Ascending aorta (tissue), 2 donors: ENCODE measurements at regions not wholly inside any gene's neighbourhood (a gene's known extent, or its start where the extent isn't known, plus 50 kb on each side); places are given as distances from the start of the nearest gene placed in this dataset.

ENCODE experiments used
- DNase-seq, 2 donors: peaks; one replicate each; pipeline ENCODE4 v3.0.0-alpha.2; 2019; ENCODE audit warnings: low spot score in 2 of 2
- H3K27ac ChIP-seq, 2 donors: fragments of 200-600 bp; sonication (generic); one replicate each; pipeline ENCODE4 v1.5.1; 2016 to 2017; ENCODE audit warnings: mild to moderate bottlenecking in 1 of 2
- H3K27me3 ChIP-seq: fragments of 200-600 bp; sonication (generic); one replicate; pipeline ENCODE4 v1.5.1; 2017
- H3K36me3 ChIP-seq, 2 donors: fragments of 200-600 bp; sonication (generic); one replicate each; pipeline ENCODE4 v1.5.1; 2016
- H3K4me1 ChIP-seq, 2 donors: fragments of 200-600 bp; sonication (generic); one replicate each; pipeline ENCODE4 v1.5.1; 2016 to 2017; ENCODE audit warnings: mild to moderate bottlenecking in 1 of 2
- H3K4me3 ChIP-seq, 2 donors: fragments of 200-600 bp; sonication (generic); one replicate each; pipeline ENCODE4 v1.5.1; 2016 to 2017; ENCODE audit warnings: mild to moderate bottlenecking in 1 of 2
- H3K9me3 ChIP-seq, 2 donors: fragments of 200-600 bp; sonication (generic); one replicate each; pipeline ENCODE4 v1.5.1; 2016
- intact Hi-C: fragments of 100-400 bp; cut with DNase I; formaldehyde crosslinking; loops from one replicate; pipeline ENCODE4 v1.15.1; 2023
- TF ChIP-seq, protein P1 (sequence below), 3 experiments: fragments of 200-600 bp in 2 of 3; fragments of 450-650 bp in 1 of 3; sonication (generic) in 2 of 3; IDR thresholded peaks; one replicate each; pipeline ENCODE4 v1.5.1; 2016 to 2019; ENCODE audit warnings: antibody characterized with exemption in 3 of 3, mild to moderate bottlenecking in 1 of 3, moderate library complexity in 1 of 3

DNA sequence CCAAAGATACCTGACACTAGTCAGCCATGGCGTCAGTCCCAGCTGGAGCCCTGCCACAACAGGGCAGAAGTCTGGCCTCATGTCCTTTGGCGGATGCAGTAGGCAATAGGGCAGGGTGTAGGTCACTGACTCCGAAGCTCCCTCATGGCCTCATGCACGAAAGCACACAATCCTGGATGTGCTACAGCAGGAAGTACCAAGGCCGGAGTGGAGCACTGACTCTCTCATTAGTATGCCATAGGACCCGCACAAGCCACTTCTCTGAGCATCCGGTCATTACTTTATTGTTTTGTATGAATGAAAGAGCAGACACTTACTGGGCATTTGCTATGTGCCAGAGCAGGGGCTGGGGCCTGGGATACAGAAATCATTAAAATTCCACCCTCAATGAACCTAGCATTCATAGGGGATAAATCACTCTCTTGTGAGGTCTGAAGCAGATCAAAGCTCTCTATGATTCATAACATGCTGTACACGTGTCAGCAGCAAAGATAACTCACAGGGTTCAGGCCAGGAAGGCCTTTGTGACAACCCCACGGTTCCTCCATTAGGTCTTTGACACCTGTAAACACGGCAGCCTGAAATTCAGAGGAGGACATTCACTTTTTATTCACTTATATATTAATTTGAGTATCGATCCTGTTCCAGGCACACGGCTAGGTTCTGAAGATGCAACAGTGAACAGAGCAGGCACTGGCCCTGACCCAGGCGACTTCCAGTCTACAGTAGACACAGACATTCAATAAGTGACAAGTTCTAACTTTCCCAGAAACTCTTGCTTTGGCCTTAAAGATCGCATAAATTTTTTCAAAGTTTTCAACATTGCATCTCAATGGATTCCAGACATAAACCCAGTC, 357.9 kb upstream of the USP24 start:
- TF ChIP-seq, protein P1, sequence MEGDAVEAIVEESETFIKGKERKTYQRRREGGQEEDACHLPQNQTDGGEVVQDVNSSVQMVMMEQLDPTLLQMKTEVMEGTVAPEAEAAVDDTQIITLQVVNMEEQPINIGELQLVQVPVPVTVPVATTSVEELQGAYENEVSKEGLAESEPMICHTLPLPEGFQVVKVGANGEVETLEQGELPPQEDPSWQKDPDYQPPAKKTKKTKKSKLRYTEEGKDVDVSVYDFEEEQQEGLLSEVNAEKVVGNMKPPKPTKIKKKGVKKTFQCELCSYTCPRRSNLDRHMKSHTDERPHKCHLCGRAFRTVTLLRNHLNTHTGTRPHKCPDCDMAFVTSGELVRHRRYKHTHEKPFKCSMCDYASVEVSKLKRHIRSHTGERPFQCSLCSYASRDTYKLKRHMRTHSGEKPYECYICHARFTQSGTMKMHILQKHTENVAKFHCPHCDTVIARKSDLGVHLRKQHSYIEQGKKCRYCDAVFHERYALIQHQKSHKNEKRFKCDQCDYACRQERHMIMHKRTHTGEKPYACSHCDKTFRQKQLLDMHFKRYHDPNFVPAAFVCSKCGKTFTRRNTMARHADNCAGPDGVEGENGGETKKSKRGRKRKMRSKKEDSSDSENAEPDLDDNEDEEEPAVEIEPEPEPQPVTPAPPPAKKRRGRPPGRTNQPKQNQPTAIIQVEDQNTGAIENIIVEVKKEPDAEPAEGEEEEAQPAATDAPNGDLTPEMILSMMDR (IDR thresholded peaks at IDR 0.05) = no peak
- no peaks in the 10 kb centered on the region for H3K9me3 ChIP-seq
- H3K27me3 ChIP-seq = no peaks in the 10 kb centered on the region
- H3K4me1 ChIP-seq = peaks cover 0 to 4% of the 10 kb centered on the region in 2 donors
- DNase-seq = no peak
- H3K36me3 ChIP-seq = no peaks in the 10 kb centered on the region
- intact Hi-C loops = no loop called here
- no peak overlapping the region for H3K4me3 ChIP-seq
- no peak overlapping the region for H3K27ac ChIP-seq

GRCh38 chr1:55571767-55572166, 356.6 kb upstream of the USP24 start:
- Histone ChIP-seq H3K27me3 (no peaks in the 10 kb centered on the region), H3K9me3 (no peaks in the 10 kb centered on the region), H3K4me3 (no peak overlapping the region), H3K27ac (no peak overlapping the region), H3K4me1 (peaks cover 0 to 4% of the 10 kb centered on the region in 2 donors), H3K36me3 (no peaks in the 10 kb centered on the region)
- DNase-seq = no peak
- intact Hi-C loops = no loop called here
- TF ChIP-seq, protein P1 (IDR thresholded peaks at IDR 0.05) = no peak

DNA sequence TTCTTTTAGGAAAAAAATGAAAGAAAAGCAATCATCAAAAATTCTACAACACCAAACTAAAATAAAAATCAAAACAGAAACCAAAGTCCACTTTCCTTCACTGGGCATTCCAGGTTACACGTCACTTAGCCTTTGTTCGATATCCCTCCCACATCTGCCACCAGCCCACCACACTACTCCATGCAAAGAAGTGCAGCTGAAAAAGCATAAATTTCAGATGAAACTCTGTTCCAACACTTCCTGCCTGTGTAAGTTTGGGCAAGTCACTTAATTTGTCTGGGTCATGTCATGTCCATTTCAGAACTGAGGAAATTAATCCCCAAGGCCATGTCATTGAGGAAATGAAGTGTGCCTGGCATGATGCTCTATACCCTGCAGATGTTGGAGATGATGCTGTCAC, 354.3 kb upstream of the USP24 start:
- intact Hi-C loops = no loop called here
- no peaks in the 10 kb centered on the region for H3K36me3 ChIP-seq
- no peak for DNase-seq
- no peaks in the 10 kb centered on the region for H3K4me1 ChIP-seq
- H3K9me3 ChIP-seq = no peaks in the 10 kb centered on the region
- no peaks in the 10 kb centered on the region for H3K27me3 ChIP-seq
- TF ChIP-seq, protein P1 (IDR thresholded peaks at IDR 0.05) = no peak
- no peak overlapping the region for H3K4me3 ChIP-seq
- no peak overlapping the region for H3K27ac ChIP-seq

DNA sequence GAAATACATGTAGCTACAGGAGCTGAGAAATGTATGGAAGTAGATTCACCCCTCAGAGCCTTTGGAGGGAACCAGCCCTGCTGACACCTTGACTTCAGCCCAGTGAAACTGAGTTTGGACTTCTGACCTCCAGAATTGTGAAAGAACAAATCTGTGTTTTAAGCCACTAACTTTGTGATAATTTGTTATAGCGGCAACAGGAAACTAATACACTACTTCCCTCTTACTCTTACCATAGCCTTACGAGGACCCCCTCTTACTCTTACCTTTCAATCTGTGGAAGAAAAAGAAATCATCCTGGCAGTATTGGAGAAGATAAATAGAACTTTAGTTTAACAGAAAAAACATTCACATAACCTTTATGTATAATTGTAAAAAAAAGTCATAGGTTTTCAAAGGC, 353.6 kb upstream of the USP24 start:
- intact Hi-C loops = no loop called here
- Histone ChIP-seq H3K4me1 (no peaks in the 10 kb centered on the region), H3K27me3 (no peaks in the 10 kb centered on the region), H3K4me3 (no peak overlapping the region), H3K9me3 (no peaks in the 10 kb centered on the region), H3K36me3 (no peaks in the 10 kb centered on the region), H3K27ac (no peak overlapping the region)
- DNase-seq = no peak
- TF ChIP-seq, protein P1 (IDR thresholded peaks at IDR 0.05) = no peak

- intact Hi-C loops = no loop called here
- Histone ChIP-seq H3K27ac (no peak overlapping the region), H3K4me3 (no peak overlapping the region), H3K4me1 (peaks cover 0 to 8% of the 10 kb centered on the region in 2 donors), H3K36me3 (no peaks in the 10 kb centered on the region), H3K27me3 (no peaks in the 10 kb centered on the region), H3K9me3 (no peaks in the 10 kb centered on the region)
- TF ChIP-seq, protein P1 (IDR thresholded peaks at IDR 0.05) = no peak
- no peak for DNase-seq
These were observed 345.1 kb upstream of the USP24 start for GRCh38 chr1:55560266-55560665.
